K562 (cell line): ENCODE measurements at regions not wholly inside any gene's neighbourhood (a gene's known extent, or its start where the extent isn't known, plus 50 kb on each side); places are given as distances from the start of the nearest gene placed in this dataset.

Experiments used
- ATAC-seq: fragments of 200-7000 bp; cut with Tn5 transposase; 3 replicates; pipeline ENCODE4 v1.9.1; 2020; ENCODE audit warnings: moderate library complexity
- BruUV-seq: library from RNA; stranded (reverse); fragments of 400-500 nt; replicated peaks from 2 replicates; lab custom pipeline; 2021; lab: Mats Ljungman, UMichigan
- CTCF ChIA-PET: fragments of 300-600 bp; formaldehyde crosslinking; extraction: SDS; loops from one replicate; lab custom pipeline; 2021; ENCODE audit warnings: low intra/inter-chr PET ratio; lab: Yijun Ruan, JAX
- POLR2A ChIA-PET: fragments of 300-600, 350-650 bp; sonication (Branson Sonifier 250); formaldehyde crosslinking; extraction: SDS; loops from one replicate; lab custom pipeline; 2021; ENCODE audit warnings: antibody characterized with exemption, inconsistent platforms; lab: Yijun Ruan, JAX
- DNase-seq, 4 experiments: peaks; one replicate each; pipeline versions ENCODE4 v3.0.0 to v3.0.0-alpha.2; 2011 to 2018; ENCODE audit warnings: low spot score in 3 of 4, mixed read lengths in 3 of 4; ENCODE audit errors: extremely low read depth in 1 of 4
- FAIRE-seq: peaks from 2 replicates; lab custom pipeline; 2011; peaks lifted over from hg19 to GRCh38; lab: Jason Lieb, UNC
- H2AFZ ChIP-seq: 2 replicates; pipeline ENCODE4 v1.6.0; 2011; ENCODE audit warnings: low read depth, low read length, control low read depth, inconsistent platforms
- H3K27ac ChIP-seq: fragments of 200-600 bp; 3 replicates; pipeline ENCODE4 v1.8.0; 2011; ENCODE audit warnings: low read depth, mild to moderate bottlenecking, control low read depth, inconsistent platforms, low read length, moderate library complexity, mixed read lengths; ENCODE audit errors: extremely low read depth
- H3K27me3 ChIP-seq, 2 experiments: fragments of 300-600 bp in 1 of 2; 2 replicates in 1 of 2; 3 replicates in 1 of 2; pipeline versions ENCODE4 v1.6.0 to v1.8.0; 2011; ENCODE audit warnings: inconsistent platforms in 2 of 2, low read length in 2 of 2, mild to moderate bottlenecking in 1 of 2, mixed read lengths in 1 of 2, moderate library complexity in 1 of 2; ENCODE audit not compliant: control insufficient read depth in 2 of 2, insufficient read depth in 2 of 2
- H3K36me3 ChIP-seq: fragments of 300-600 bp; 3 replicates; pipeline ENCODE4 v1.8.0; 2011; ENCODE audit warnings: mild to moderate bottlenecking, low read length, inconsistent platforms; ENCODE audit not compliant: control insufficient read depth, insufficient read depth
- H3K4me1 ChIP-seq, 2 experiments: fragments of 200-600 bp in 1 of 2; replicated peaks in 1 of 2; 2 replicates in 1 of 2; 3 replicates in 1 of 2; pipeline versions ENCODE4 v1.5.1 to v1.8.0; 2011; ENCODE audit warnings: inconsistent platforms in 2 of 2, low read length in 2 of 2, mild to moderate bottlenecking in 1 of 2, mixed read lengths in 1 of 2, moderate library complexity in 1 of 2; ENCODE audit not compliant: control insufficient read depth in 2 of 2, insufficient read depth in 2 of 2
- H3K4me2 ChIP-seq: 2 replicates; pipeline ENCODE4 v1.6.1; 2011; ENCODE audit warnings: low read length, control low read depth, inconsistent platforms, mixed read lengths; ENCODE audit not compliant: insufficient read depth
- H3K4me3 ChIP-seq: fragments of 200-600 bp; sonication (generic), shearing (Covaris generic); 2 replicates; pipeline ENCODE4 v1.5.1; 2016; ENCODE audit warnings: control low read depth, inconsistent platforms
- H3K79me2 ChIP-seq: fragments of 200-600 bp; 3 replicates; pipeline ENCODE4 v1.8.0; 2011; ENCODE audit warnings: low read length, inconsistent platforms; ENCODE audit not compliant: control insufficient read depth, insufficient read depth
- H3K9ac ChIP-seq, 2 experiments: 2 replicates each; pipeline versions ENCODE4 v1.6.0 to v1.6.1; 2011; ENCODE audit warnings: low read depth in 2 of 2, low read length in 2 of 2, control low read depth in 1 of 2, inconsistent platforms in 1 of 2, mild to moderate bottlenecking in 1 of 2, mixed read lengths in 1 of 2; ENCODE audit not compliant: insufficient read depth in 1 of 2
- H3K9me1 ChIP-seq: one replicate; pipeline ENCODE4 v1.6.0; 2011; ENCODE audit warnings: inconsistent platforms, mild to moderate bottlenecking, low read length, moderate library complexity; ENCODE audit not compliant: control insufficient read depth, insufficient read depth
- H3K9me3 ChIP-seq: replicated peaks from 2 replicates; pipeline ENCODE4 v1.5.1; 2011; ENCODE audit warnings: low read depth, low read length, inconsistent platforms; ENCODE audit not compliant: control insufficient read depth, insufficient read depth
- H4K20me1 ChIP-seq: replicated peaks from 2 replicates; pipeline ENCODE4 v1.6.1; 2011; ENCODE audit warnings: low read length, inconsistent platforms, mixed read lengths; ENCODE audit not compliant: control insufficient read depth, insufficient read depth
- DEAF1 ChIP-seq: fragments of 450-650 bp; formaldehyde crosslinking; IDR thresholded peaks from 2 replicates; pipeline ENCODE4 v1.4.0; 2020; ENCODE audit warnings: mild to moderate bottlenecking, moderate library complexity
- HOXB6 ChIP-seq: fragments of 250-450 bp; sonication (Bioruptor Pico); IDR thresholded peaks from 2 replicates; pipeline ENCODE4 v1.5.1; 2022; ENCODE audit warnings: mild to moderate bottlenecking, borderline replicate concordance
- MCM3 ChIP-seq: fragments of 450-650 bp; IDR thresholded peaks from 2 replicates; pipeline ENCODE4 v1.6.1; 2016
- NBN ChIP-seq: fragments of 450-650 bp; IDR thresholded peaks from 2 replicates; pipeline ENCODE4 v1.6.1; 2016; ENCODE audit warnings: low read depth, mild to moderate bottlenecking
- RAD21 ChIP-seq, 2 experiments: fragments of 250-450 bp in 1 of 2; fragments of 450-650 bp in 1 of 2; sonication (Bioruptor Pico) in 1 of 2; formaldehyde crosslinking in 1 of 2; IDR thresholded peaks in 1 of 2; conservative IDR thresholded peaks in 1 of 2; 2 replicates each; pipeline versions ENCODE4 v1.4.0 to v1.8.0; 2020 to 2022; ENCODE audit warnings: mild to moderate bottlenecking in 2 of 2, moderate library complexity in 1 of 2
- RBM14 ChIP-seq: fragments of 200-400 bp; formaldehyde crosslinking; IDR thresholded peaks from 2 replicates; pipeline ENCODE4 v1.6.1; 2018; ENCODE audit warnings: low read depth, mild to moderate bottlenecking, low read length, moderate library complexity, borderline replicate concordance; ENCODE audit not compliant: insufficient read depth
- RFX5 ChIP-seq: IDR thresholded peaks from 2 replicates; pipeline ENCODE4 v1.6.1; 2011; ENCODE audit warnings: low read depth, mild to moderate bottlenecking, improper control_type of control experiment, low read length
- ZFPM2 ChIP-seq: fragments of 250-450 bp; sonication (Bioruptor Pico); IDR thresholded peaks from 2 replicates; pipeline ENCODE4 v1.5.1; 2022; ENCODE audit warnings: mild to moderate bottlenecking
- ZNF41 ChIP-seq: fragments of 250-450 bp; sonication (Bioruptor Pico); conservative IDR thresholded peaks from 2 replicates; pipeline ENCODE4 v1.4.0; 2020; ENCODE audit warnings: mild to moderate bottlenecking
- WGBS: fragments of 100-300 bp; shearing (Covaris generic); methylation state at CpG from one replicate; pipeline ENCODE4 v1.1.6; 2016; ENCODE audit warnings: low coverage, mixed read lengths; ENCODE audit not compliant: insufficient coverage; ENCODE audit errors: missing lambda C conversion rate; 5-methylcytosine and 5-hydroxymethylcytosine counted together
- in situ Hi-C: fragments of 300-500 bp; cut with MboI; formaldehyde crosslinking; loops from 4 replicates; pipeline ENCODE4 v1.15.0; 2018; ENCODE audit warnings: inconsistent platforms, mixed read lengths
- intact Hi-C: fragments of 100-400 bp; cut with micrococcal nuclease; formaldehyde crosslinking; loops from 2 replicates; pipeline ENCODE4 v1.14.2; 2022
- TF ChIP-seq, protein P1 (sequence below), 2 experiments: fragments of 450-650 bp in 1 of 2; sonication (generic) in 1 of 2; formaldehyde crosslinking in 1 of 2; IDR thresholded peaks in 1 of 2; conservative IDR thresholded peaks in 1 of 2; 2 replicates each; pipeline versions ENCODE4 v1.6.1 to v1.8.1; 2016 to 2023; ENCODE audit warnings: mild to moderate bottlenecking in 2 of 2, moderate library complexity in 2 of 2, inconsistent platforms in 1 of 2, missing genetic modification reagents in 1 of 2
- TF ChIP-seq, protein P2 (sequence below), 3 experiments: IDR thresholded peaks in 2 of 3; conservative IDR thresholded peaks in 1 of 3; 2 replicates each; pipeline ENCODE4 v1.5.1; 2011 to 2012; ENCODE audit warnings: low read length in 3 of 3, mild to moderate bottlenecking in 3 of 3, control low read depth in 2 of 3, improper control_type of control experiment in 1 of 3, inconsistent platforms in 1 of 3, low read depth in 1 of 3, mixed read lengths in 1 of 3, moderate library complexity in 1 of 3; ENCODE audit not compliant: insufficient read depth in 2 of 3

DNA sequence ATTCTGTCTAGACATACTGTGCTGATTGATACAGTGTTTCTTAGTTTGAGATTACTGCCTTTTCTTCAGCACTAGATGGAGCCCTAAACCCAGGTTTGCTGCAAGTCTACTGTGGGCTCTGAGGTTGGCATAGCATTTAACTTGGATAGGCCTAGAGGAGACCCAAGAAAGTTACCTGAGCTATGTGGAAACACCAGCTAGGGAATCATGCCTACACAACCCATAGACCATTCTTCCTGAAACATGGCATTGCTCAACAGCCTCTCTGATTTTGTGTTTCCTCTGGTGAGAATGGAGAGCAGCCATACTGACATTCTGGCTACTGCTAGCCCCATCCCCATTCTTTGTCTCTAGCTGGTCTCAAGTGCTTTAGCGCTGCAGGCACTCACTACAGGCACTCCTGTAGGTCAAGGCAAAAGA lies 287.7 kb upstream of the PCDH18 start:
- Histone ChIP-seq H3K27ac (no peak overlapping the region), H3K9me3 (no peaks in the 10 kb centered on the region), H3K79me2 (no peaks in the 10 kb centered on the region), H3K4me1 (no peaks in the 10 kb centered on the region), H4K20me1 (no peaks in the 10 kb centered on the region), H3K9ac (no peak overlapping the region), H3K9me1 (no peaks in the 10 kb centered on the region), H2AFZ (no peak overlapping the region), H3K4me3 (no peak overlapping the region), H3K27me3 (no peaks in the 10 kb centered on the region), H3K36me3 (no peaks in the 10 kb centered on the region), H3K4me2 (no peak overlapping the region)
- in situ Hi-C loops = no loop called here
- WGBS = 0% methylated on average over 1 of the region's 1 CpG
- no peak for TF ChIP-seq NBN
- TF ChIP-seq, protein P1, sequence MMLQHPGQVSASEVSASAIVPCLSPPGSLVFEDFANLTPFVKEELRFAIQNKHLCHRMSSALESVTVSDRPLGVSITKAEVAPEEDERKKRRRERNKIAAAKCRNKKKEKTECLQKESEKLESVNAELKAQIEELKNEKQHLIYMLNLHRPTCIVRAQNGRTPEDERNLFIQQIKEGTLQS (IDR thresholded peaks at IDR 0.05) = no peak
- TF ChIP-seq, protein P1 (CRISPR knock-in tag; conservative IDR thresholded peaks at IDR 0.05) = no peak
- TF ChIP-seq RFX5 = no peak
- TF ChIP-seq HOXB6 (CRISPR knock-in tag) = no peak
- TF ChIP-seq, protein P2, sequence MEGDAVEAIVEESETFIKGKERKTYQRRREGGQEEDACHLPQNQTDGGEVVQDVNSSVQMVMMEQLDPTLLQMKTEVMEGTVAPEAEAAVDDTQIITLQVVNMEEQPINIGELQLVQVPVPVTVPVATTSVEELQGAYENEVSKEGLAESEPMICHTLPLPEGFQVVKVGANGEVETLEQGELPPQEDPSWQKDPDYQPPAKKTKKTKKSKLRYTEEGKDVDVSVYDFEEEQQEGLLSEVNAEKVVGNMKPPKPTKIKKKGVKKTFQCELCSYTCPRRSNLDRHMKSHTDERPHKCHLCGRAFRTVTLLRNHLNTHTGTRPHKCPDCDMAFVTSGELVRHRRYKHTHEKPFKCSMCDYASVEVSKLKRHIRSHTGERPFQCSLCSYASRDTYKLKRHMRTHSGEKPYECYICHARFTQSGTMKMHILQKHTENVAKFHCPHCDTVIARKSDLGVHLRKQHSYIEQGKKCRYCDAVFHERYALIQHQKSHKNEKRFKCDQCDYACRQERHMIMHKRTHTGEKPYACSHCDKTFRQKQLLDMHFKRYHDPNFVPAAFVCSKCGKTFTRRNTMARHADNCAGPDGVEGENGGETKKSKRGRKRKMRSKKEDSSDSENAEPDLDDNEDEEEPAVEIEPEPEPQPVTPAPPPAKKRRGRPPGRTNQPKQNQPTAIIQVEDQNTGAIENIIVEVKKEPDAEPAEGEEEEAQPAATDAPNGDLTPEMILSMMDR (IDR thresholded peaks at IDR 0.05 in 2 of 3, conservative IDR thresholded peaks at IDR 0.05 in 1 of 3; ENCODE audit: insufficient read depth in 2 of 3, low read depth in 1 of 3, low read length in 3 of 3) = peak; percentile 28 to 46 (median 29); a peak in 3 of 6 replicates
- TF ChIP-seq DEAF1 (CRISPR knock-in tag) = 0 out of 2 replicates have a peak, but pooled peaks have one; percentile 14
- TF ChIP-seq MCM3 = no peak
- TF ChIP-seq ZNF41 (CRISPR knock-in tag) = no peak
- TF ChIP-seq RAD21 (CRISPR knock-in tag; conservative IDR thresholded peaks at IDR 0.05 in 1 of 2, IDR thresholded peaks at IDR 0.05 in 1 of 2) = peak; percentile 40 to 58
- no peak for TF ChIP-seq ZFPM2 (CRISPR knock-in tag)
- no peak for TF ChIP-seq RBM14
- BruUV-seq = no TSS peak
- FAIRE-seq (no peak), ATAC-seq (peak; percentile 78), DNase-seq (peak in 2 of 4 experiments; percentile 6 to 22)
- POLR2A ChIA-PET = no interaction called here
- intact Hi-C loops = loop anchor here (2.0 kb wide), 2 partner anchors 271 to 861 kb away; no protein-coding TSS in a partner anchor
- CTCF ChIA-PET = interaction anchor here (0.7 to 1.5 kb wide), 3 partner anchors 42 to 1051 kb away, joined by 4 to 6 read pairs (median 5); no protein-coding TSS in a partner anchor
